ENCODE measurements at regions not wholly inside any gene's neighbourhood (a gene's known extent, or its start where the extent isn't known, plus 50 kb on each side); places are given as distances from the start of the nearest gene placed in this dataset.

GRCh38 chr18:62665188-62665587 is 50.2 kb upstream of the PHLPP1 start:
- ChIA-PET CTCF (no interaction called here), POLR2A (no interaction called here)
- no peak for DNase-seq
- Histone ChIP-seq H3K4me1 (ENCODE audit: control extremely low read depth in 1 of 4, control insufficient read depth in 4 of 4, insufficient read depth in 4 of 4, low read length in 3 of 4) (no peaks in the 10 kb centered on the region), H3K4me3 (ENCODE audit: control insufficient read depth in 1 of 7, extremely low read depth in 1 of 7, insufficient read depth in 4 of 7, low read depth in 2 of 7, low read length in 6 of 7) (no peak overlapping the region), H3K27me3 (replicated peaks in 2 of 5; ENCODE audit: control insufficient read depth in 4 of 5, insufficient read depth in 5 of 5, low read length in 4 of 5) (no peaks in the 10 kb centered on the region), H3K36me3 (ENCODE audit: control insufficient read depth in 4 of 4, insufficient read depth in 4 of 4, low read length in 3 of 4) (no peaks in the 10 kb centered on the region), H3K27ac (ENCODE audit: insufficient read depth in 1 of 2, low read depth in 1 of 2, low read length in 2 of 2, poor library complexity in 1 of 2, severe bottlenecking in 2 of 2) (no peak overlapping the region), H3K9me3 (ENCODE audit: control extremely low read depth in 1 of 5, control insufficient read depth in 4 of 5, insufficient read depth in 2 of 5, low read depth in 1 of 5, low read length in 4 of 5) (peaks cover 0 to 5% (median 0%) of the 10 kb centered on the region in 5 experiments)
- 100% methylated on average over 4 of the region's 4 CpGs for WGBS (ENCODE audit: insufficient coverage)

Measured in common myeloid progenitor, CD34-positive (primary cell).